ENCODE measurements at regions not wholly inside any gene's neighbourhood (a gene's known extent, or its start where the extent isn't known, plus 50 kb on each side); places are given as distances from the start of the nearest gene placed in this dataset.

DNA sequence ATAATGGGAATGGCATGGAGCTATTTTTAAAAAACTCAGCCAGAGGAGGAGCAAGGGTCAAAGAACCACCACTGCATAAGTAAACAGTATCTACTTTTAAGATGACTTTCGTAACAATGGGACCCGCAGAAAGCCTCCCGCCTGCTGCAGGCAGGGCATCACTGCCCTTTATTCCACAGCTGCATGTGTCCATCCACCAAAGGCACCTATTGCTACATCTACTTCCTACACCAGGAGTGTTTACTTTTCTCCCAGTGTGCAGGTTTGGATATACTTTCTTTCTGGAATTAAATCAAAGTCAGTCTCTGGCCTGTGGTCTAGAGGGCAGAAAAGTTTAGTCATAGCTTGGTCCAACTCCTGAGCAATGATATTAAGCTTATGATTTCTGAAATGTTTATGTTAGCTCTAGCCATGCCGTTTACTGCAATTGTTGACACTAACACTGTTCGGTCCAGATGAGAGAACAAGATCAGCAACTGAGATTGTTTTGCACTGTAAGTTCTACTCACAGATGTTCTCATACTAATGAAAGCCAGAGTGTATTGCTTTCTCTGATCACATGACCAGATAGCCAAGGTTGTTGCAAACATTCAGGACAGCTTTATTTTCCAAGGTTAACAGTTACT lies 391.5 kb downstream of the FGF10 start:
- TF ChIP-seq POLR2A (IDR thresholded peaks at IDR 0.05) (no peak), POLR2AphosphoS5 (IDR thresholded peaks at IDR 0.05) (no peak)
